Spleen (tissue), 7 donors: ENCODE measurements at regions not wholly inside any gene's neighbourhood (a gene's known extent, or its start where the extent isn't known, plus 50 kb on each side); places are given as distances from the start of the nearest gene placed in this dataset.

Experiments
- CTCF ChIP-seq, 11 experiments: fragments of 200-600 bp in 7 of 11; fragments of 450-650 bp in 4 of 11; sonication (generic) in 4 of 11; IDR thresholded peaks in 8 of 11; conservative IDR thresholded peaks in 3 of 11; 1 replicate in 7 of 11; 2 replicates in 4 of 11; pipeline versions ENCODE4 v1.4.0 to v1.8.0; 2016 to 2021; ENCODE audit warnings: antibody characterized with exemption in 11 of 11, inconsistent platforms in 4 of 11, mild to moderate bottlenecking in 1 of 11
- POLR2A ChIP-seq, 3 donors: fragments of 450-650 bp; IDR thresholded peaks; one replicate each; pipeline ENCODE4 v1.5.1; 2017; ENCODE audit warnings: antibody characterized with exemption in 3 of 3, mild to moderate bottlenecking in 1 of 3
- POLR2AphosphoS5 ChIP-seq, 3 donors: sonication (generic); formaldehyde crosslinking; IDR thresholded peaks; one replicate each; pipeline ENCODE4 v1.5.1; 2017; ENCODE audit warnings: antibody characterized with exemption in 3 of 3
- donor health status: DM: no; HTN: no; CAD: no; lungs with moderate emphysema.
- donor health status: DM: no; HTN: no; CAD: no.
- donor health status: DM: no; HTN: no; CAD: no.

GRCh38 chr1:239306426-239306825 is 79.9 kb upstream of the CHRM3 start:
- TF ChIP-seq POLR2A (IDR thresholded peaks at IDR 0.05) (no peak), CTCF (IDR thresholded peaks at IDR 0.05 in 8 of 11, conservative IDR thresholded peaks at IDR 0.05 in 3 of 11) (no peak), POLR2AphosphoS5 (IDR thresholded peaks at IDR 0.05) (no peak)
